ENCODE measurements at regions not wholly inside any gene's neighbourhood (a gene's known extent, or its start where the extent isn't known, plus 50 kb on each side); places are given as distances from the start of the nearest gene placed in this dataset.

GRCh38 chr12:23004473-23005020 lies 379.6 kb downstream of the ETNK1 start:
- no peak for TF ChIP-seq CTCF (IDR thresholded peaks at IDR 0.05; ENCODE audit: low read depth, low read length, poor library complexity, severe bottlenecking)
- TF ChIP-seq EZH2phosphoT487 (IDR thresholded peaks at IDR 0.05; ENCODE audit: borderline replicate concordance, low read length): no peak
